PC-9 (cell line): ENCODE measurements at regions not wholly inside any gene's neighbourhood (a gene's known extent, or its start where the extent isn't known, plus 50 kb on each side); places are given as distances from the start of the nearest gene placed in this dataset.

Experiments
- BruUV-seq: library from RNA; stranded (reverse); fragments of 400-500 nt; replicated peaks from 2 replicates; lab custom pipeline; 2021; lab: Mats Ljungman, UMichigan
- CTCF ChIA-PET: fragments of 300-600 bp; sonication (Branson Sonifier 250); formaldehyde crosslinking; loops from one replicate; lab custom pipeline; 2022; ENCODE audit warnings: antibody characterized with exemption; lab: Charles Lee
- POLR2A ChIA-PET: fragments of 300-600 bp; sonication (Branson Sonifier 250); formaldehyde crosslinking; loops from one replicate; lab custom pipeline; 2022; ENCODE audit warnings: antibody characterized with exemption; ENCODE audit not compliant: unreplicated experiment; lab: Charles Lee
- DNase-seq, 2 experiments: peaks; one replicate each; pipeline versions ENCODE4 v3.0.0 to v3.0.0-alpha.2; 2015 to 2022; ENCODE audit warnings: mixed read lengths in 1 of 2
- H2AFZ ChIP-seq: fragments of 200-600 bp; sonication (generic); 2 replicates; pipeline ENCODE4 v1.8.1; 2017; ENCODE audit warnings: antibody characterized with exemption
- H3F3A ChIP-seq: fragments of 200-600 bp; sonication (generic); 2 replicates; pipeline ENCODE4 v1.8.1; 2017; ENCODE audit warnings: antibody characterized with exemption, mild to moderate bottlenecking, low read depth; ENCODE audit not compliant: insufficient read depth
- H3K27ac ChIP-seq: fragments of 200-600 bp; sonication (generic); 2 replicates; pipeline ENCODE4 v1.6.1; 2016; ENCODE audit warnings: mixed run types
- H3K27me3 ChIP-seq: fragments of 200-600 bp; sonication (generic); 2 replicates; pipeline ENCODE4 v1.6.1; 2016; ENCODE audit warnings: low read depth, mixed run types; ENCODE audit not compliant: insufficient read depth
- H3K36me3 ChIP-seq: fragments of 200-600 bp; sonication (generic); 2 replicates; pipeline ENCODE4 v1.6.1; 2016; ENCODE audit warnings: low read depth, mixed run types
- H3K4me1 ChIP-seq: fragments of 200-600 bp; sonication (generic); replicated peaks from 2 replicates; pipeline ENCODE4 v1.6.1; 2016; ENCODE audit warnings: mixed run types; ENCODE audit not compliant: insufficient read depth
- H3K4me2 ChIP-seq: fragments of 200-600 bp; sonication (generic); 2 replicates; pipeline ENCODE4 v1.6.1; 2017; ENCODE audit warnings: mixed run types
- H3K4me3 ChIP-seq: fragments of 200-600 bp; sonication (generic); 2 replicates; pipeline ENCODE4 v1.6.1; 2016; ENCODE audit warnings: mixed run types
- H3K79me2 ChIP-seq: fragments of 200-600 bp; sonication (generic); 2 replicates; pipeline ENCODE4 v1.6.1; 2017; ENCODE audit warnings: low read depth, mixed run types
- H3K9me2 ChIP-seq: fragments of 200-600 bp; sonication (generic); 2 replicates; pipeline ENCODE4 v1.8.1; 2017; ENCODE audit warnings: mild to moderate bottlenecking; ENCODE audit not compliant: insufficient read depth
- H3K9me3 ChIP-seq: fragments of 200-600 bp; sonication (generic); 2 replicates; pipeline ENCODE4 v1.8.1; 2016; ENCODE audit warnings: low read depth; ENCODE audit not compliant: insufficient read depth
- H4K20me1 ChIP-seq: fragments of 200-600 bp; sonication (generic); 2 replicates; pipeline ENCODE4 v1.8.1; 2017; ENCODE audit not compliant: insufficient read depth
- CTCF ChIP-seq: fragments of 200-600 bp; sonication (generic); conservative IDR thresholded peaks from 2 replicates; pipeline ENCODE4 v1.6.1; 2017; ENCODE audit warnings: mixed run types, antibody characterized with exemption, mild to moderate bottlenecking, moderate library complexity
- EZH2 ChIP-seq: fragments of 200-600 bp; sonication (generic); IDR thresholded peaks from 2 replicates; pipeline ENCODE4 v1.8.0; 2017; ENCODE audit warnings: antibody characterized with exemption, low read depth
- intact Hi-C: fragments of 100-400 bp; cut with micrococcal nuclease; formaldehyde crosslinking; loops from one replicate; pipeline ENCODE4 v1.10.0; 2022; ENCODE audit not compliant: unreplicated experiment

GRCh38 chr7:41328131-41328530, 374.8 kb downstream of the INHBA start:
- H3K9me3 ChIP-seq, result no peaks in the 10 kb centered on the region
- intact Hi-C loops, result no loop called here
- no peak overlapping the region for H3K4me2 ChIP-seq
- H3K27ac ChIP-seq, result no peak overlapping the region
- no peaks in the 10 kb centered on the region for H3K9me2 ChIP-seq
- no peaks in the 10 kb centered on the region for H3F3A ChIP-seq
- BruUV-seq, result no TSS peak
- POLR2A ChIA-PET, result no interaction called here
- TF ChIP-seq EZH2 (no peak), CTCF (no peak)
- H3K27me3 ChIP-seq, result no peaks in the 10 kb centered on the region
- H3K4me3 ChIP-seq, result no peak overlapping the region
- H4K20me1 ChIP-seq, result no peaks in the 10 kb centered on the region
- no peaks in the 10 kb centered on the region for H3K4me1 ChIP-seq
- no peaks in the 10 kb centered on the region for H3K36me3 ChIP-seq
- CTCF ChIA-PET, result no interaction called here
- DNase-seq, result no peak
- no peak overlapping the region for H2AFZ ChIP-seq
- no peaks in the 10 kb centered on the region for H3K79me2 ChIP-seq

- BruUV-seq, result no TSS peak
- CTCF ChIA-PET, result no interaction called here
Observed at GRCh38 chr7:41326616-41327015, 376.3 kb downstream of the INHBA start.

GRCh38 chr7:41323806-41324205, 379.1 kb downstream of the INHBA start:
- Histone ChIP-seq H3K27ac (no peak overlapping the region), H3K79me2 (no peaks in the 10 kb centered on the region), H3F3A (no peaks in the 10 kb centered on the region), H3K9me2 (no peaks in the 10 kb centered on the region), H3K36me3 (no peaks in the 10 kb centered on the region), H3K4me1 (no peaks in the 10 kb centered on the region), H4K20me1 (no peaks in the 10 kb centered on the region), H3K4me3 (no peak overlapping the region), H3K9me3 (no peaks in the 10 kb centered on the region), H2AFZ (no peak overlapping the region), H3K4me2 (no peak overlapping the region), H3K27me3 (no peaks in the 10 kb centered on the region)
- BruUV-seq, result no TSS peak
- no peak for DNase-seq
- TF ChIP-seq EZH2, result no peak
- CTCF ChIA-PET, result no interaction called here
- intact Hi-C loops, result no loop called here
- POLR2A ChIA-PET, result no interaction called here

More at GRCh38 chr7:41326616-41327015, 376.3 kb downstream of the INHBA start:
- Histone ChIP-seq H3K4me1 (no peaks in the 10 kb centered on the region), H3K36me3 (no peaks in the 10 kb centered on the region), H3K79me2 (no peaks in the 10 kb centered on the region), H3F3A (no peaks in the 10 kb centered on the region), H3K4me2 (no peak overlapping the region), H3K27me3 (no peaks in the 10 kb centered on the region), H3K27ac (no peak overlapping the region), H2AFZ (no peak overlapping the region), H3K4me3 (no peak overlapping the region), H3K9me2 (no peaks in the 10 kb centered on the region), H3K9me3 (no peaks in the 10 kb centered on the region), H4K20me1 (no peaks in the 10 kb centered on the region)
- TF ChIP-seq EZH2 (no peak), CTCF (no peak)
- POLR2A ChIA-PET, result no interaction called here
- intact Hi-C loops, result no loop called here
- no peak for DNase-seq

- intact Hi-C loops, result no loop called here
- TF ChIP-seq CTCF, result no peak
- TF ChIP-seq EZH2, result no peak
- Histone ChIP-seq H4K20me1 (no peaks in the 10 kb centered on the region), H3K4me2 (no peak overlapping the region), H3K4me1 (no peaks in the 10 kb centered on the region), H3K79me2 (no peaks in the 10 kb centered on the region), H3F3A (no peaks in the 10 kb centered on the region), H2AFZ (peak overlapping the region; percentile 9; the same call in 1 of the 2 replicates), H3K27me3 (no peaks in the 10 kb centered on the region), H3K27ac (no peak overlapping the region), H3K9me2 (no peaks in the 10 kb centered on the region), H3K9me3 (no peaks in the 10 kb centered on the region), H3K36me3 (no peaks in the 10 kb centered on the region), H3K4me3 (no peak overlapping the region)
- ChIA-PET CTCF (no interaction called here), POLR2A (no interaction called here)
- no peak for DNase-seq
- no TSS peak for BruUV-seq
Observed at GRCh38 chr7:41319581-41319980, 383.3 kb downstream of the INHBA start.
